ENCODE measurements at regions not wholly inside any gene's neighbourhood (a gene's known extent, or its start where the extent isn't known, plus 50 kb on each side); places are given as distances from the start of the nearest gene placed in this dataset.

DNA sequence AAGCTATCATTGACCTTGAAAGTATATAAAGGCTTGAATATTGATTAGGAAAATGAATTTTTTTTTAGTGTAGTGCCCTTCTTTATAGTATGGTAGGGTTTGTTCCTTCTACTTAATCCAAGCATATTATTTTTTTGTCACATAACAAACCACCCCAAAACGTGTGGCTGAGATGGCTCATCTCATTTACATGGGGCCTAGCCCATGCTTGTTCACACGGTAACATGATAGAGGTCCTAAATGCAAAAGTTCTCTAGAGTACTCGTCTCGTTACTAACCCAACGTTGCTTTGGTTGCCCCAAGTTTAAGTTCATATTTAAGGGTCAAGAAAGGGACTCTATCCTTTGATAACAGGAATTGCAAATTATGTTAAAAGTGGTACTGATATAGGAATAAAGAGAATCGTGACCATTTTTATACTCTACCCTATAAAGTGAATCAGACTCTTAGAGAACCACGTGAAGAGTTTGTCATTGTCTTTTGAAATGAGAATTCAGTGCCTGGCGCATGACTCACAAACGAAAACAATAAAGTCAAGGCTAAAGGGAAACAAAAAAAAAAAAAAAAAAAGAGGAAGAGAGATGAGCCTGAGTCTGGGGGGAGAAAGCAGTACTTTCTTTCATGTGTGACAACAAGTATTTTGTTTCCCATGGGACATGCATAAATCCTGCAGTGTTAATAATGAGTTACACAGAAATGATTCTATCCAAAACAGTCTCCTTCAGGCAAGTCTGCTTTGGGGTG lies 402.8 kb upstream of the NWD2 start:
- DNase-seq = no peak

DNA sequence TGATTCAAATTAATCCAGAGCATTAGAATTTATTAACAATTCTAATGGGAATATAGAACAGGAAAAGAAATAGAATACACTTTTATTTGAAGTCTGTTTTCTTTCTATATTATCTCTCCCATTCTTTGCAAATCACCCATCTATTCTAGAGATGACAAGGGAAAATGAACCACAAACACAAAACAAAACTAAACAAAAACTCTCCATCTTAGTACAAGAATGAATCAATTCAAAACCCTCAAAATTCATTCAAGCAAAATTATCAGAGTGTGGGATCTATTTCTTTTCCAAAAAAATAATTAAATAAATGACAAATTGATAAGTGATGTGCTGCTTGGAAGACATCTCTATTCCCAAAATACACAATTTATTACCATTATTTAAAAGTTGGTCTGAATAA lies 400.1 kb upstream of the NWD2 start:
- no peak for DNase-seq

- no peak for DNase-seq
Observed at GRCh38 chr4:36852856-36853255, 391.7 kb upstream of the NWD2 start.

DNA sequence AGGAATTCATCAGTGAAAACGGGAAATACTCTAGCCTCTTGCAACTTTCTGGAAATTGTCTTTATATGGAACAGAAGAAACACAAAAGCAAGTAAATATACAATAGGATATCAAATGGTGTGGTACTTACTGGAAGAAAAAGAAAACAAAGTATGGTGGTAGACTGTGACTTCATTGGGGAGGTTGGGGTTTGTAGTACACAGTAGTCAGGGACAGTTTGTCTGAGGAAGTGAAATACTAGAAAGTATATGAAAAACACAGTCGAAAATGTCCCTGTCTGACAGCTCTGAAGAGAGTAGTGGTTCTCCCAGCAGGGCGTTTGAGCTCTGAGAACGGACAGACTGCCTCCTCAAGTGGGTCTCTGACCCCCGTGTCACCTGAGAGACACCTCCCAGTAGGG lies 390.0 kb upstream of the NWD2 start:
- DNase-seq = no peak

DNA sequence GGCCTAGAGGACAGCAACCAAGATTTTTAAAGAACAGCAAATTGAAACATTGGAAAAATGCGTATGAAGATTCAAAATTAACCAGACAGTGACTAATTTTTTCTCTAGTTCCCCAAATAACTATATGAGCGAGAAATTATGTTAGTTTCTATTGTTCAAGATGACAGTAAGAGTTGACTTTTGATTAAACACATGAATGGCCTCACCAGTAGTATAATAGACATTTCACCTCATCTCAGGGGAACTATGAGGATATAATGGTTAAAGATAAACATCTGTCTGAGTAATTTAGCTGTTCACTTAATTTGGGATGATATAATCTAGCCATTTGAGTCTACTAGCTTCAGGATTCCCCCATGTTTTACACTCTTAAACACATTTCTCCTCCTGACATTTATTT lies 380.9 kb upstream of the NWD2 start:
- no peak for DNase-seq

DNA sequence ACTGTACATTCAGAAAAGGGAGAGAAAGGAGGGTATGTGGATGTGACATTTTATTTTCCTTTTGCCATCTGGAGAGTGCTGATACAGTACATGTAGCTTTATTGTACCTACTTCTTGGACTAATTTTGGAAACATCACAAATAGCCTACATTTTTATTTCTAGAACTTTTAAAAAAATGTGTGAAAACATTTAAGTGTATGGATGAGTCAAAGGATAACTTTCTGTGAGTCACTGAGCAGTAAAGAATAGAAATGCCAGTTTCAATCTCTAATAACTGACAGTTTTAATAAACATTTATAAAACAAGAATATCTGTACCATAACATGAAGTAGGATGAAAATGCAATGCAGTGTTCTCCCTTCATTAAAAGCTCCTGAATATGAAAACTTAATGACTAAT lies 374.4 kb upstream of the NWD2 start:
- DNase-seq = no peak

GRCh38 chr4:36872679-36873078 lies 371.9 kb upstream of the NWD2 start:
- no peak for DNase-seq

- DNase-seq = no peak
Observed at GRCh38 chr4:36884151-36884550, 360.4 kb upstream of the NWD2 start.

GRCh38 chr4:36891971-36892370 lies 352.6 kb upstream of the NWD2 start:
- DNase-seq = no peak

- DNase-seq = no peak
Observed at GRCh38 chr4:36900446-36900987, 344.0 kb upstream of the NWD2 start.

- no peak for DNase-seq
Observed at GRCh38 chr4:36904823-36905222, 339.7 kb upstream of the NWD2 start.

GRCh38 chr4:36914106-36914505 lies 330.4 kb upstream of the NWD2 start:
- DNase-seq = no peak

DNA sequence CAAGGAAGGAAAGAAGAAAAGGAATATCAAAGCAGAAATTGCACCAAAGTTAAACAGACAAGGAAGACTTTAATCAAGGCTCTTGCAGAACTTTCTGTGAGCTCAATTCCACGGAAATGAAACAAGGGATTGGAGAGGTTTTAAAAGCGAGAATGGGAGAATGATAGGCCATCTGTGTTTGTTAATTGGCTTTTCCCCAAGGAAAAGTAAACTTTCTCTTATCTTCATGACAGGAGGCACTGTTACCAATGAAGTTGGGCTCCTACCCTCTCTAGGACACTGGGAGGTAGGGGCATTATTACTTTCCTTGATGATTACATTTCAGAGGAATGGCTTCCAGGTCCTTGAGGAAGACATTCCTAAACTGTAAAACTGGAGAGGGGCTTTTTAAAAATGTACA lies 328.8 kb upstream of the NWD2 start:
- DNase-seq = no peak

GRCh38 chr4:36917413-36917812 lies 327.1 kb upstream of the NWD2 start:
- DNase-seq = no peak

DNA sequence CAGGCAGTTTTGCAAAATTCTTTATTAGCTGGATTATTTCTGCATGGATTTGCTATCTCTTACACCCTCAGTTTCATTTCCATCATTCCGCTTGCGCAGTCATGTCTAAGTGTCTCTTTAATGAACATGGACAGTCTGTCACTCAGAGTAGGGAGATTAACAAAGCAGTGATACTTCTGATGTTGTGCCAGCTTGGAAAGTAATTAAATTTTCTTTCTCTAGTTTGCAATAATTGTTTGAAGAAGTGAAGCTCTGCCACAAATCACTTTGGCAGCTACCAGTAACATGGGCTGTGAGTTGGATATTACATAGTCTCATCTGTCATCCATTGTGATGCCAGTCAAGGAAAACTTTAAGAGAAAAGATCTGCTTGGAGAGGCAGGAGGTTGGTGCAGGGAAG lies 324.8 kb upstream of the NWD2 start:
- DNase-seq = no peak

DNA sequence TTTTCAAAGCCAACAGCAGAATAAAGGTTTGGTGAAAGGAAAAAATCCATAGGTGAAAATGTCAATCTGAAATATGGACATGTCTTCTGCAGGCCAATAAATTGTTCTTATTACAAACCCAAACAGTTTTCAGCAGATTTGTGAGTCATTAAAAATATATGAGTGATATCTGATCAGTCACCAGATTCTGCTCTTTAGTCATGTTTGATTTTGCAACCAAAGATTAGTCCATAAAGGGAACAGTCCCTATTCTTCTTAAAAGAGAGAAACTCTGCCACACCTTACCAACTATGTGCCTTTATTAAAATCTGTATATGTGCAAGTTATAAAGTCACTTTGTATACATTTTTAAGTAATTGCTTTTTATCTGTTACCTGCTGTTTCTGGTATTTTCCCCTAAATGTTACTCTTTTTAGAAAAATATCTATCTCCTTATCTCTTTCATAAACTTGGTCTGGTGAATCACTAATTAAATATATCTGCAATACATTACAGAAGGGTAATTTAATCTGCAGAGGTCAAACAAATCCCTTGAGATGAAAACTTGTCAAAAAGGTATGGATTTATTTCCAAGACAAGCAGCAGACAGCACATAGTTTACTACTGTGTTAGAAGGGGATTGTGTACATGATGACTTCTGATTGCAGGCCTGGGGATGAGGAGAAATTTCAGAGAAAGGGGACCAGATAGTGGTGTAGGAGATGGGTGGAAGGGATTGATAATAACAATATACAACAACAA lies 322.9 kb upstream of the NWD2 start:
- no peak for DNase-seq

- DNase-seq = no peak
Observed at GRCh38 chr4:36930562-36931111, 313.9 kb upstream of the NWD2 start.

DNA sequence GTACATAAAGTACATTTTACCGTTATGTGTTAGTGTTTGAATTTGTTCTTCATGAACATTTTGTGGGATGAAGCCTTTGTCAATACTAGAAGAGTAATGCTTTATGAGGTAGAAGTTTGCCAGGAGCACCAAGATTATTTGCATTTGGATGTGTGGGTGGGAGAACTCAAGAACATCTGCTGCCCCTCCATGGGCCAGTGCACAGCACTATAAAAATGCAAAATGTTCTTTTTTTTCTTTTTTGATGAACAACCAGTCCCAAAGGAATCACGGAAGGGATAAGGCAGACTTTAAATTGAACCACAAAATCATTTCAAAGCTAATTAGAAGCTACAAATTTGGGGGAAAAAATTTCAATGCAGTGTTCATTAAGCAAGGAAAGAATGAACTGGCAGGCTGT lies 300.3 kb upstream of the NWD2 start:
- peak; percentile 47 for DNase-seq

DNA sequence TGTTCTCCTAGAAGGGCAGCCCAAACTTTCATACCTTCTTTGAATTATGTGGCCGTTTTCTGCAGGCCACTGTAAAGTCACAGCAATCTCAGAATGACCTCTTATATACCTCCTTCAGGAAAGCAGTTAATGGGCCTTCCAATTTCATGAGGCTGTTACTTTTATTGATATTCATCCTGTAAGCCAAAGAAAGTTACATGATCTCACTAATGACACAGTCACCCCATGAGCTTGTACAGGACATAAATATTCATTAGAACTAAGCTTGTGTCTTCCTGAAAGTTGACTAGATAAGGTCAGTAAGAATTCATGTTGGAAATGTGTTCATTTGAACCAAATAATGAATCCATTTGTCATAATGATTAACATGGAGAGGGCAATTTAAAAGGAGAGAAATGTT lies 283.1 kb upstream of the NWD2 start:
- no peak for DNase-seq

- no peak for DNase-seq
Observed at GRCh38 chr4:36966756-36967460, 277.6 kb upstream of the NWD2 start.

DNA sequence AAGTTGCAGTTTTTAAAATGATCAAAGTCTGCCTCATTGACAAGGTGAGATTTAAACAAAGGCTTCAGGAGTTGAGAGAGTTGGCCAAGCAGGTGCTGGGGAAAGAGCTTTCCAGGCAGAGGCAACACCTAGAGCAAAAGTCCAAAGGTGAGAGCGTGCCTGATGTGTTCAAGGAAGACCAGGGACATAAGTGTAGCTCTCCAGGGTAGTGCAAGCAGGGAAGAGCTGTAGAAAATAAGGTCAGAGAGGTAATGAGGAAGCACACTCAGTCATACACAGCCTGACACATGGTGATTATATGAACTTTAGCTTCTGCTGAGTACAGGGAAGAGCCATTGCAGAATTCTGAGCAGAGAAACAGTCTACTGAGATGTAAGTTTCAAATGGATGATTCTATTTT lies 265.0 kb upstream of the NWD2 start:
- no peak for DNase-seq

GRCh38 chr4:36990128-36990872 lies 254.2 kb upstream of the NWD2 start:
- DNase-seq = no peak

GRCh38 chr4:36997727-36998126 lies 246.8 kb upstream of the NWD2 start:
- no peak for DNase-seq
